HUES6 (cell line): ENCODE measurements at regions not wholly inside any gene's neighbourhood (a gene's known extent, or its start where the extent isn't known, plus 50 kb on each side); places are given as distances from the start of the nearest gene placed in this dataset.

Source experiments
- H3K27ac ChIP-seq: 2 replicates; pipeline ENCODE4 v1.7.0; 2013; ENCODE audit warnings: low read depth, mild to moderate bottlenecking, low read length, inconsistent platforms
- H3K27me3 ChIP-seq: 2 replicates; pipeline ENCODE4 v1.6.1; 2013; ENCODE audit warnings: low read length; ENCODE audit not compliant: control insufficient read depth, insufficient read depth
- H3K36me3 ChIP-seq: 2 replicates; pipeline ENCODE4 v1.6.1; 2013; ENCODE audit warnings: low read length; ENCODE audit not compliant: control insufficient read depth, insufficient read depth
- H3K4me1 ChIP-seq: 2 replicates; pipeline ENCODE4 v1.6.1; 2013; ENCODE audit warnings: low read length; ENCODE audit not compliant: control insufficient read depth, insufficient read depth
- H3K4me3 ChIP-seq: 2 replicates; pipeline ENCODE4 v1.5.1; 2013; ENCODE audit warnings: low read depth, low read length
- H3K9ac ChIP-seq: one replicate; pipeline ENCODE4 v1.6.1; 2013; ENCODE audit warnings: mild to moderate bottlenecking, low read length
- H3K9me3 ChIP-seq: 2 replicates; pipeline ENCODE4 v1.6.1; 2013; ENCODE audit warnings: low read depth, low read length; ENCODE audit not compliant: control insufficient read depth, insufficient read depth

GRCh38 chr11:134893810-134894685, 482.0 kb upstream of the B3GAT1 start:
- no peak overlapping the region for H3K4me3 ChIP-seq
- no peak overlapping the region for H3K9ac ChIP-seq
- H3K9me3 ChIP-seq, result peaks cover 12% of the 10 kb centered on the region; the same call in 1 of the 2 replicates
- H3K27ac ChIP-seq, result no peak overlapping the region
- no peaks in the 10 kb centered on the region for H3K4me1 ChIP-seq
- H3K36me3 ChIP-seq, result no peaks in the 10 kb centered on the region
- no peaks in the 10 kb centered on the region for H3K27me3 ChIP-seq

GRCh38 chr11:134890446-134890845, 478.4 kb upstream of the B3GAT1 start:
- Histone ChIP-seq H3K9ac (no peak overlapping the region), H3K4me1 (no peaks in the 10 kb centered on the region), H3K27me3 (no peaks in the 10 kb centered on the region), H3K36me3 (no peaks in the 10 kb centered on the region), H3K4me3 (no peak overlapping the region), H3K27ac (no peak overlapping the region), H3K9me3 (peaks cover 12% of the 10 kb centered on the region; the same call in 1 of the 2 replicates)

GRCh38 chr11:134889832-134890231, 477.8 kb upstream of the B3GAT1 start:
- H3K9ac ChIP-seq, result no peak overlapping the region
- no peak overlapping the region for H3K27ac ChIP-seq
- no peaks in the 10 kb centered on the region for H3K27me3 ChIP-seq
- H3K36me3 ChIP-seq, result no peaks in the 10 kb centered on the region
- H3K4me1 ChIP-seq, result no peaks in the 10 kb centered on the region
- no peak overlapping the region for H3K4me3 ChIP-seq
- H3K9me3 ChIP-seq, result peaks cover 12% of the 10 kb centered on the region; the same call in 1 of the 2 replicates

- H3K9ac ChIP-seq, result no peak overlapping the region
- no peaks in the 10 kb centered on the region for H3K4me1 ChIP-seq
- H3K36me3 ChIP-seq, result no peaks in the 10 kb centered on the region
- 0 out of 2 replicates have a peak, but pooled peaks cover 4% of the 10 kb centered on the region for H3K27me3 ChIP-seq
- no peak overlapping the region for H3K27ac ChIP-seq
- peaks cover 12% of the 10 kb centered on the region; the same call in 1 of the 2 replicates for H3K9me3 ChIP-seq
- no peak overlapping the region for H3K4me3 ChIP-seq
These were observed 476.8 kb upstream of the B3GAT1 start for GRCh38 chr11:134888821-134889220.

GRCh38 chr11:134887896-134888295, 475.9 kb upstream of the B3GAT1 start:
- Histone ChIP-seq H3K9me3 (peaks cover 12% of the 10 kb centered on the region; the same call in 1 of the 2 replicates), H3K27ac (no peak overlapping the region), H3K27me3 (0 out of 2 replicates have a peak, but pooled peaks cover 4% of the 10 kb centered on the region), H3K4me3 (no peak overlapping the region), H3K9ac (no peak overlapping the region), H3K4me1 (peaks cover under 1% of the 10 kb centered on the region; the same call in 1 of the 2 replicates), H3K36me3 (no peaks in the 10 kb centered on the region)

- Histone ChIP-seq H3K4me1 (peaks cover 5% of the 10 kb centered on the region; the same call in 1 of the 2 replicates), H3K4me3 (no peak overlapping the region), H3K9ac (no peak overlapping the region), H3K9me3 (no peaks in the 10 kb centered on the region), H3K27ac (no peak overlapping the region), H3K36me3 (no peaks in the 10 kb centered on the region), H3K27me3 (0 out of 2 replicates have a peak, but pooled peaks cover 4% of the 10 kb centered on the region)
These were observed 471.4 kb upstream of the B3GAT1 start for GRCh38 chr11:134883484-134883883.

GRCh38 chr11:134882671-134883297, 470.7 kb upstream of the B3GAT1 start:
- H3K36me3 ChIP-seq, result no peaks in the 10 kb centered on the region
- peaks cover 5% of the 10 kb centered on the region; the same call in 1 of the 2 replicates for H3K4me1 ChIP-seq
- H3K9ac ChIP-seq, result no peak overlapping the region
- 0 out of 2 replicates have a peak, but pooled peaks cover 4% of the 10 kb centered on the region for H3K27me3 ChIP-seq
- H3K9me3 ChIP-seq, result no peaks in the 10 kb centered on the region
- no peak overlapping the region for H3K27ac ChIP-seq
- H3K4me3 ChIP-seq, result no peak overlapping the region

GRCh38 chr11:134882141-134882540, 470.1 kb upstream of the B3GAT1 start:
- 0 out of 2 replicates have a peak, but pooled peaks cover 8% of the 10 kb centered on the region for H3K27me3 ChIP-seq
- H3K27ac ChIP-seq, result no peak overlapping the region
- H3K4me3 ChIP-seq, result no peak overlapping the region
- H3K9me3 ChIP-seq, result no peaks in the 10 kb centered on the region
- H3K9ac ChIP-seq, result no peak overlapping the region
- peaks cover 5% of the 10 kb centered on the region; the same call in 1 of the 2 replicates for H3K4me1 ChIP-seq
- H3K36me3 ChIP-seq, result no peaks in the 10 kb centered on the region

GRCh38 chr11:134880788-134881187, 468.7 kb upstream of the B3GAT1 start:
- H3K27ac ChIP-seq, result no peak overlapping the region
- H3K4me3 ChIP-seq, result no peak overlapping the region
- H3K9ac ChIP-seq, result no peak overlapping the region
- H3K4me1 ChIP-seq, result peaks cover 5% of the 10 kb centered on the region; the same call in 1 of the 2 replicates
- H3K27me3 ChIP-seq, result 0 out of 2 replicates have a peak, but pooled peaks cover 12% of the 10 kb centered on the region
- H3K9me3 ChIP-seq, result no peaks in the 10 kb centered on the region
- no peaks in the 10 kb centered on the region for H3K36me3 ChIP-seq

- H3K27me3 ChIP-seq, result 0 out of 2 replicates have a peak, but pooled peaks cover 12% of the 10 kb centered on the region
- H3K4me1 ChIP-seq, result peaks cover 5% of the 10 kb centered on the region; the same call in 1 of the 2 replicates
- no peaks in the 10 kb centered on the region for H3K36me3 ChIP-seq
- H3K9me3 ChIP-seq, result no peaks in the 10 kb centered on the region
- no peak overlapping the region for H3K4me3 ChIP-seq
- no peak overlapping the region for H3K27ac ChIP-seq
- no peak overlapping the region for H3K9ac ChIP-seq
These were observed 467.9 kb upstream of the B3GAT1 start for GRCh38 chr11:134879931-134880330.

- Histone ChIP-seq H3K4me3 (no peak overlapping the region), H3K27ac (no peak overlapping the region), H3K9ac (no peak overlapping the region), H3K9me3 (no peaks in the 10 kb centered on the region), H3K36me3 (no peaks in the 10 kb centered on the region), H3K4me1 (peaks cover 5% of the 10 kb centered on the region; the same call in 1 of the 2 replicates), H3K27me3 (0 out of 2 replicates have a peak, but pooled peaks cover 12% of the 10 kb centered on the region)
These were observed 467.3 kb upstream of the B3GAT1 start for GRCh38 chr11:134879341-134879740.
